ELR (cell line): ENCODE measurements at regions not wholly inside any gene's neighbourhood (a gene's known extent, or its start where the extent isn't known, plus 50 kb on each side); places are given as distances from the start of the nearest gene placed in this dataset.

ENCODE experiments used
- DNase-seq: peaks from one replicate; pipeline ENCODE4 v3.0.0-alpha.2; 2015; ENCODE audit warnings: low read depth

DNA sequence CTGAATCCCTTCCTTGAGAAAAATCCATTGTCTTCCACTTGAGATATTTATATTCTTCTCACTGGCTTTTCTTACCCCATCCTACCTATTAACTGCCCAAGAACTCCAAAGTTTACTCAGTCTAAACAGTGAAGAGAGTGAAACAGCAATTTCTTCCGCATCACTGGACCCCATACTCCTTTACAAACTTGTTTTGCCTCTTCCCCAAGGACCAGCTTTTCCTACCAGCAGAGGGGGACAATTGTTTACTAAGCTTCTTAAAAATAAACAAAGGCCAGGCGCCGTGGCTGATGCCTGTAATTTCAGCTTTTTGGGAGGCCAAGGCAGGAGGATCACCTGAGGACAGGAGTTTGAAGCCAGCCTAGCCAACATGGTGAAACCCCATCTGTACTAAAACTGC is 52.0 kb downstream of the LRATD1 start:
- peak; percentile 6 for DNase-seq

DNA sequence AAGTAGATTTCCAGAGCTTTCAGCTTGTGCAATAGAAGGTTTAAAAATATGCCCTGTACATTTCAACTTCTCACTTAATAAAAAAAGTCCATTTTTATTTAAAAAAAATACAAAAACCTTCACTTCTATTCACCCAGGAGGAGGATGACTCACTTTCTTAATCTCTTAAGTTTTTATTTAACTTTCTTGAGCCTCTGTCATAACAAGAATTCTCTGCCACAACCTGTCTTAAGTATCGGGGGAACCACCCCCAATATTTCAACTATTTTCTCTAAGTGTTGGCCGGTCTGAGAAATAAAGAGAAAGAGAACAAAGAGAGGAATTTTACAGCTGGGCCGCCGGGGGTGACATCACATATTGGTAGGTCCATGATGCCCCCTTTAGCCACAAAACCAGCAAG is 58.4 kb downstream of the LRATD1 start:
- no peak for DNase-seq

DNA sequence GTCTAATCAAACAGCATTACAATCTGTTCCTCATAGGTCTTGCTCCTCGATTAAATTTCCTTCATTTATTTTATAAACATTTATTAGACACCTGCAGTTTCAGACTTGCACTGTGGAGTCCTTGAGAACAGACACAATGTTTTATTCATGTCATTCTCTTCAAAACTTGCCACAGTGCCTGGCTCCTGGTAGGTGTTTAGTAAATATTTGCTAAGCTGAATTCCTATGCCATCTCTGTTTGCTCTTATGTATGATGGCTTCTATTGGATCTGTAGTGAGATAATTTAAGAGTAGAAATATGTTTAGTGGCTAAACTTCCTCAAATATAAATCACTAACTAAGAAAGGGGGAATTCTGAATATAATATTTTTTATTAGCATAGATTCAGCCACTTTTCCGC is 61.4 kb downstream of the LRATD1 start:
- DNase-seq, result no peak

DNA sequence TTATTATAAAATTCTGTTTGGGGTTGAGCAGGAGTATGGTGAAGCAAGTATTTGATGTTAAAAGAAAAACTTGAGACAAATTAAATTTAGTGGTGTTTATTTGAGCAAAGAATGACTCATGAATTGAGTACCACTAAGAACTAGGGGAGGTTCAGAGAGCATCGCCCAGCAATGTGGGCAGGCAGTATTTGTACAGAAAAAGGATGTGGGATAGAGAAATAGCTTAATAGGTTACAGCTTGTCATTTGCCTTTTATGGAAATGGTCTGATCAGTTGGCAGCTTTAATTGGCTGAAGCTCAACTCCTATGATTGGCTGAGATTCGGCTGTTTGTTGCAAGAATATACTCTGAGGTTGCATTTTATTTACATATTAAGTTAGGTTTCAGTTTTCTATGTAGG is 68.2 kb downstream of the LRATD1 start:
- peak; percentile 27 for DNase-seq

- no peak for DNase-seq
These were observed 69.7 kb downstream of the LRATD1 start for GRCh38 chr2:14702258-14702657.

DNA sequence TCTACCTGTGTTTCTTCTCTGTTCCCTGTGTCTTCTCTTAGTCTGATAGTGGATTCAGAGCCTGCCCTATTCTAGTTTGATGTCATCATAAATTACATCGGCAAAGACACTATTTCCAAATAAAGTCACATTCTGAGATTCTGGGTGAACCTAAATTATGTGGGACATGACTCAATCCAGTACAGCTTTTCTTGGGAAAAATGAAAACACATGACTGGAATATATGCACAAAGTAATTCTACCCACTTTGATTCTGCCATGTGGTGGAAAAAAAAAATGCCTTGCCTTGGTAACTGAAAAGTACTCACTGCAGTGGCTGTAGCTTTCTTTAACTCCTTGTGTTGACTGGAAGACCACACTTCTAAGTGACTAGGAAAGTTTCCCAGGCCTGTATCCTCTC is 73.7 kb downstream of the LRATD1 start:
- no peak for DNase-seq

DNA sequence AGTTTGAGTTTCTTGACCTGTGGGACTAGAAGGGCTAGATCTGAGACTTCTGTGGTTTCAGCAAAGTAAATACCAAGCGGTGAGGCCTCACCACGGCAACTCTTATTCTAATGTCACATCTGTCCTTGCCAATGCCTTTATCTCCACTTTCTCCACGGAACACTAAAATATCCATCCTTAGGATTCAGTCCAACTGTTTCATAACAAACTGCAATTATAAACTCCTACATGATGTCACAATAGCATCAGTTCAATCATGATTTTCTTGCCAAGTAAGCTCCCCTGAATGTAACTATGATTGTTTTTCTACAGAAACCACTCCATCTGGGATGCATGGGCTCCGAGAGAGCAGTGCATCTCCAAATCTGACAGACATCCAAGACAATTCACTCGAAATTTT is 79.6 kb downstream of the LRATD1 start:
- no peak for DNase-seq

- DNase-seq, result no peak
These were observed 80.7 kb downstream of the LRATD1 start for GRCh38 chr2:14713248-14713647.

DNA sequence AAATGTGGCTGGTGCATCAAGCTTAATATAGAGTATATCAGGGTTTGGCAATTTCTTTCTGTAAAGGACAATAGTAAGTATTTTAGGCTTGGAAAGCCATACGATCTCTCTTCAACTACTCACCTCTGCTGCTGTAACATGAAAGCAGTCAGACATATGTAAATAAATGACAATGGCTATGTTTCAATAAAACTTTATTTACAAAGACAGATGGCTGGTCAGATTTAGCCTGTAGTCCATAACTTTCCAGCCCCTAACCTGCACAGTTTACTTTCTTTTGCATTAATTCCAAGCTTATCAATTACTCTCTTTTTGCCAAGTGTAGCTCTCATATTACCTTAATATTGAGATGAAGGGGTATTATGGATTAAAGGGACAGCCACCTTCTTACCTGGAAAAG is 83.1 kb downstream of the LRATD1 start:
- DNase-seq, result no peak

DNA sequence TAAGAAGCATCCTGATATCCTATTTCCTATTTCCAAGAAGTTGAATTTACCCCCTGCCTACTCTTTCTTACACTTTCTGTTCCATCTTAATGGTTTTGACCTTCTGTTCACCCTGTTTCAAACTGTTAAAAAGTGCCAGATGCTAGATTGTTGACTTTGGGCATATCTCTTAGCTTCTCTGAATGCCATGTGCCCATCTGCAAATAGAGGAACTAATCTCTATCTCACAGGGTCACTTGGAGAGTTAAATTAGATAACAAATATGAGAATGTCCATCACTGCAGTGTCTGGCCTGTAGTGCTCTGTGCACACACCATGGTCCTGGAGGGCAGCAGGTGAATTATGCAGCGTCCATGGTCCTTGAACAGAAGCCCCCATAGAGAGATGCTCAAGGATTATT is 83.8 kb downstream of the LRATD1 start:
- no peak for DNase-seq

DNA sequence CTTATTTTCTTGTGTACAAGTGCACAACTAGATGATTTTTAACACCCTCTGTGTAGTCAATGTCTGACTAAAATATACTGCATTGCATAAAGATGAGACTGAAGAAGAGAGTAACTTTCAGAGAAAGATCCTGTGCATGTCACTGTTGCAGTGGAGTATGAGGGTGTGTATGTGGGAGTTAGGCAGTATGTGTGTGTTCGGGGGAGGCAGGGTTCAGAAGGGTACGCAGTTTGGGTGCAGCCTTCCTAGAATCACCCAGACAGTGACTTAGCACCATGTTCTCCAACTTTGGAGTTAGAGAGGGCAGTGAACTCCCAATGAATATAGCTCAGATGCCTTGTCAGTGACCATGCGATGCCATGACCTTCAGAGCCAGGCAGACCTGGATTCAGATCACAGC is 84.6 kb downstream of the LRATD1 start:
- no peak for DNase-seq

- DNase-seq, result peak; percentile 65
These were observed 87.8 kb downstream of the LRATD1 start for GRCh38 chr2:14720319-14720718.

DNA sequence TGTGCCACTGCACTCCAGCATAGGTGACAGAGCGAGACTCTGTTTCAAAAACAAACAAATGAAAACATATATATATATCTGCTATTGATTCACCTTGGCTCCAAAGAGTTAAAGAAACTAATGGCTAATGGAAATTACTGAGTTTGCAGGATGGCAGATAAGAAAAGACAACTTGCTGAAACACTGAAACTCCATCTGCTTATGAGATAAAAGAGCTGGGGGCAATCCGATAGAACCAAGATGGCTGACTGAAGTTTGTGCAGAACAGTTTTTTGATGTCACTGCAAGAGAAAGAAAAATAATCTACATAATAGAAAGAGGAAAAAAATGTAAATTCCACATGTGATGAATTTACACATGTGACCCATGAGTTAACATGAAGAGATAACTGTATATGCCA is 88.2 kb downstream of the LRATD1 start:
- DNase-seq, result no peak

- peak; percentile 39 for DNase-seq
These were observed 90.5 kb downstream of the LRATD1 start for GRCh38 chr2:14722904-14723570.

GRCh38 chr2:14723684-14724083 is 91.2 kb downstream of the LRATD1 start:
- DNase-seq, result no peak

DNA sequence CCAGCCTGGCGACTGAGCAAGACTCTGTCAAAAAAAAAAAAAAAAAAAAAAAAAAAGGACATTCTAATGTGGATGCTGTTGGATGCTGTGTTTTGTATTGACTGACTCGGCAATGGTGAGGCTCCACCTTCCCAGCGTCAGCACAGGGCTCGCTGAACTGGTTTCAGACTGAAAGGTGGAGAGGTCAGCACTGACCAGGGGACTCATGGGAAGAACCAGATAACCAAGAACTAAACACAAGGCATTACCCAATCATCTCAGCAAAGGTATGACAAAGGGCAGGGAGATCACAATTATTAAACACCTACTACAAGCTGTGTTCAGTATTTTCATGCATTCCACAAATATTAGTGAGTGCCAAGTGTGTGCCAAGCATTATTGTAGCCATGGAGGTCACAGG is 103.2 kb downstream of the LRATD1 start:
- no peak for DNase-seq

DNA sequence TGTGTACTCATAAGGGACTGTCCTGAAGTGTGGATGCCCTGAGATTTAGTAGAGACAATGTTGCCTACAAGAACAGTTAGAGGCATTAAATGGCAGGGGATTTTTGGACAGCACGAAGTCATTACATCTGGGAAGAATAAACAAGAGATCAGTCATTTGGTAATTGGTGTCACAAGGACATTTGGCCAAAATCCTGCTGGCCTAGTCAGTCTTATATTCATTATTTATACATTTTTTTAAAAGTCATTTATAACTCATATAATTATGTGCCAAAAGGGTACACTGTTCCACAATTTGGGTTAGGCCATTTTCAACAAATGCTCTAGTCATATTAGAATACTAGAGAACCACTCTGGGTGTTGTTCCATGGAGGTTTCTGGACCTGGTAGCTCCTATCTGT is 104.7 kb downstream of the LRATD1 start:
- DNase-seq, result no peak

DNA sequence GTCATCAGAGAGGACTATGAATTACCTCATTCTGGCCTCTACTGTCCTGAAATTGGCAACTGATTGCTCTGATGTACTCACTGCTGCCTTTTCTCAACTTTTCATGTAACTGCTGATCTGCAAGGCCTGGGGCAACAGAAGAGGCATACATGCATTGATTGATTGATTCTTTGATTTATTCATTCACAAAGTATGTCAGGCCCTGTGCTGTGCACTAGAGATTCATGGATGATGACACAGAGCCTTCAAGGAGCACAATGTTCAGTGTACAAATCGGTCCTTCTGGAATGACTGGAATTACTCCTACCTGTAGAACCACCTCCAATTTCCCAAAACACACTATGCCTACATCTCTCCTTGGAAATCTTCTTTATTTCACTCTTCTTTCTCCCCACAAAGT is 111.3 kb downstream of the LRATD1 start:
- no peak for DNase-seq

DNA sequence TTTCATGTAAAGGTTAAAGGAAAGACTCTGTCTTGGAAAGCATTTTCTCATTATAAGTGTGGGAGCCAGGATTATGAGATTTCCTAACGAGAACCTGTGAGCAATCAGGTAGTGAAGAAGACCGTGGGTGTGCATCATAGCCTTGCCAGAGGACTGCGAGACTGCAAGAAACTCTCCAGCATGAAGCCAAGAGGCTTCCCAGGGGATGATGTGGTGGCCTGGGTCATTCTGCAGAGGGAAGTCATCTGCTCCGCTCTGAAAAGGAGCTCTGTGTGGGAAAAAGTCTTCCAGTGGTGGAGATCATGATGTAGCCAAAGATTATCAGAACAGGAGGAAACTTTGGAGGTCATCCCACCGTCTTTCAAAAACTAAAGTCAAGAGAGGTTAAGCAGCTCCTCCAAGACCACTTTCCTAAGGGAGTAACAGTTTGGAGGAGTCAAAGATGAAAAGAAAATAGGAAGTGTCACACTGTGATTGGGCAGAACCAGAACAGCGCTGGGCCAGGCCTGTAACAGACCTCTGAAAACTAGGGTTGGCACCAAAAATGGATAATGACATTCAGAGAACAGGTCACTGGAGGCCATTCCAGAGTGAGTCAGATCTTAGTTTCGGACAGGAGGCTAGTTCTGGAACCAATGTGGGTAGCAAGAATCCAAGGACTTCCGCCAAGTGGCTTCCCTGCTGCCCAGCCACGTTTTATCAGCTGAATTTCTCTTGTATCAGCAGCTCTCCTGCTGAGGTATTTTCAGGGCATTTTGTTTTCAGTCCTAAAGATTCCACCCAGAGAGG is 113.0 kb downstream of the LRATD1 start:
- DNase-seq, result no peak

GRCh38 chr2:14746133-14746532 is 113.6 kb downstream of the LRATD1 start:
- no peak for DNase-seq

- no peak for DNase-seq
These were observed 114.9 kb downstream of the LRATD1 start for GRCh38 chr2:14747447-14747846.

GRCh38 chr2:14749884-14750283 is 117.4 kb downstream of the LRATD1 start:
- peak; percentile 11 for DNase-seq

DNA sequence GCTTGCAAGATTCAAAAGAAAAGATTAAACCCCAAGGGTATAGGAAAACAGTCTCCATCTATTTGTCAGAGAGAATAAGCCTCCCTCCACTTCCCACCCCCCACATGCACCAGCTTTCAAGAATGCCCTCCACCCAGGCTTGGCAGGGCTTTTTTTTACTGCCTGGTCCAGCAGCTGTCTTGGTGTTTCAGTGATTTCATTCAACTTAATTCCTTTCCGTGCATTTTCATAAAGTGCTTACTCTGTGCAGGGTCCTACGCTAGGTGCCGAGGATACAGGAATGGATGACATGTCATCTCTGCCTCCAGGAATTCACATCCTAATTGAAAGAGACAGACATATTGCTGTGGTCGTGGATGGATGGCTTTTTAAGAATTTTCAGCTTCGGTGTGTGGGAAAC is 117.9 kb downstream of the LRATD1 start:
- no peak for DNase-seq

DNA sequence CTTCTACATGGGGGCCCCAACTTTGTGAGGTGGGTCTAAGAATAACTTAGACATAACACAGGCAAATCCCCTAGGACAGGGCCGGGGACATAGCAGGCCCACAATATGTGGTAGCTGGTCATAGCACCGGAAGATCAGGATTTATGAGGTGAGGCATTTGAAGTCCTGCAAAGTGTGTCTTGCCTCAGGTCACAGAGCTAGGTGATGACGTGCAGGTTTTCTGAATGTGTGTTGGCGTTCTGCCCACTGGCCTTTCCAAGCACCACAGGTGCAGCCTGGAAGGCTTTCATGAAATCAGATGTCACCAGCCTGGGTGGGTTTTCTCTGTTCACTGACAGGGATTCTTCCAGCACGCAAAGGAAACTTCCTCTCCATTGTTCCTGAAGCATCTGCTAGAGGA is 119.1 kb downstream of the LRATD1 start:
- DNase-seq, result no peak
